HG03354 (cell line): ENCODE measurements at regions not wholly inside any gene's neighbourhood (a gene's known extent, or its start where the extent isn't known, plus 50 kb on each side); places are given as distances from the start of the nearest gene placed in this dataset.

Experiments
- ATAC-seq: cut with Tn5 transposase; IDR thresholded peaks from one replicate; pipeline ENCODE4 v1.9.1; 2021; ENCODE audit warnings: mild to moderate bottlenecking; ENCODE audit not compliant: unreplicated experiment, poor library complexity, severe bottlenecking

- no peak for ATAC-seq
Observed at GRCh38 chr6:54775576-54775975, 71.0 kb upstream of the FAM83B start.

- no peak for ATAC-seq
Observed at GRCh38 chr6:54776891-54777290, 69.7 kb upstream of the FAM83B start.

- no peak for ATAC-seq
Observed at GRCh38 chr6:54778731-54779130, 67.8 kb upstream of the FAM83B start.

- ATAC-seq: no peak
Observed at GRCh38 chr6:54784011-54784410, 62.6 kb upstream of the FAM83B start.

GRCh38 chr6:54786154-54786553, 60.4 kb upstream of the FAM83B start:
- ATAC-seq: no peak

- ATAC-seq: no peak
Observed at GRCh38 chr6:54787825-54788224, 58.7 kb upstream of the FAM83B start.
